ENCODE measurements at regions not wholly inside any gene's neighbourhood (a gene's known extent, or its start where the extent isn't known, plus 50 kb on each side); places are given as distances from the start of the nearest gene placed in this dataset.

DNA sequence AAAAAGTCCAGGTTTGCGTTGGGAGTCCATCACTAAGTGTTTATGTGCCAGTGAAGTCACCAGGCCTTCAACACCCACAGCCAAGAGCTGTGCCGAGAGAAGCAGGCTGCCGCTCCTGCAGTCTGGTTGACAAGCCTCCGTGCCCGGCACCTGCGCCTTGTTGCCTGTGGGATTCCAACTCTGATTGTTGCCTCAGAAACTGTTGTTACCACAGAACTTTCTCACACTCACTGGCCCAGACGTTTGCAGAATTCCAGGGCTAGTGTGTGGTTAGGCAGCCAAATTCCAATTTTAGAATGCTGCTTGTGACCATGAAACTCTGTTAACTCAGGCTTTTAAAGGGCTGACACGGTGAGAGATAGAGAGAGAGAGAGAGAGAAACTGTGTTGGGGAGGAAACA is 119.5 kb upstream of the LIMCH1 start:
- no peaks in the 10 kb centered on the region for H3K9me3 ChIP-seq
- H3K36me3 ChIP-seq = no peaks in the 10 kb centered on the region
- H3K27me3 ChIP-seq = no peaks in the 10 kb centered on the region
- DNase-seq (peak; percentile 76 to 88 (median 81)), ATAC-seq (peak; percentile 92 to 95 (median 94))
- WGBS, 4 donors = 18 to 39% (median 38%) methylated on average over 8 of the region's 8 CpGs
- H3K27ac ChIP-seq = peak overlapping the region; percentile 19 to 88 (median 64)
- intact Hi-C loops (cut with DNase I) = loop anchor here in 3 of 10 donors (5.0 to 10.0 kb wide), 2 partner anchors 54 to 56 kb away; no protein-coding TSS in a partner anchor
- TF ChIP-seq POLR2A (IDR thresholded peaks at IDR 0.05) = no peak
- TF ChIP-seq, protein P1, sequence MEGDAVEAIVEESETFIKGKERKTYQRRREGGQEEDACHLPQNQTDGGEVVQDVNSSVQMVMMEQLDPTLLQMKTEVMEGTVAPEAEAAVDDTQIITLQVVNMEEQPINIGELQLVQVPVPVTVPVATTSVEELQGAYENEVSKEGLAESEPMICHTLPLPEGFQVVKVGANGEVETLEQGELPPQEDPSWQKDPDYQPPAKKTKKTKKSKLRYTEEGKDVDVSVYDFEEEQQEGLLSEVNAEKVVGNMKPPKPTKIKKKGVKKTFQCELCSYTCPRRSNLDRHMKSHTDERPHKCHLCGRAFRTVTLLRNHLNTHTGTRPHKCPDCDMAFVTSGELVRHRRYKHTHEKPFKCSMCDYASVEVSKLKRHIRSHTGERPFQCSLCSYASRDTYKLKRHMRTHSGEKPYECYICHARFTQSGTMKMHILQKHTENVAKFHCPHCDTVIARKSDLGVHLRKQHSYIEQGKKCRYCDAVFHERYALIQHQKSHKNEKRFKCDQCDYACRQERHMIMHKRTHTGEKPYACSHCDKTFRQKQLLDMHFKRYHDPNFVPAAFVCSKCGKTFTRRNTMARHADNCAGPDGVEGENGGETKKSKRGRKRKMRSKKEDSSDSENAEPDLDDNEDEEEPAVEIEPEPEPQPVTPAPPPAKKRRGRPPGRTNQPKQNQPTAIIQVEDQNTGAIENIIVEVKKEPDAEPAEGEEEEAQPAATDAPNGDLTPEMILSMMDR (IDR thresholded peaks at IDR 0.05) = no peak
- H3K4me3 ChIP-seq = peak overlapping the region in 1 of 12 donors; percentile 11
- peaks cover 0 to 52% (median 13%) of the 10 kb centered on the region in 12 donors for H3K4me1 ChIP-seq

DNA sequence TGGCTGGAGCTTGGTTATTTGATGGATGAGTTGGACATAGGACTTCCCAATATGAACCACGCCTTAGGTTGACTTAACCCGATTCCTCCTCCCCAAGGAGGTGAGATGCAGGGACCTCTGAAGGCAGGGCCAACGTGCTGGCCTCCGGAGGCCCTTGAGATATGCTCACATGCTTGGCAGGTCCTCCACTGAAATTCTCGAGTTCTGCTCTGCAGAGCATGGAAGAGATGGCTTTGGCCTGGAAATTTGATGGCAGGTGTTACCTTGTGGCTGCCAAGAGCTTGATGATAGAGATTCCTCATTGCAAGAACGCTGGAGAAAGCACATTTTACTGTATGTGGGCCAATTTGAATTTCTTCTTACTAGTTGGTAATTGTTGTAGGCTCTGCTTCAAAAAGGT is 117.4 kb upstream of the LIMCH1 start:
- no peak overlapping the region for H3K4me3 ChIP-seq
- WGBS, 4 donors = 56 to 68% (median 63%) methylated on average over 6 of the region's 6 CpGs
- ATAC-seq (no peak), DNase-seq (no peak)
- H3K36me3 ChIP-seq = no peaks in the 10 kb centered on the region
- H3K27me3 ChIP-seq = no peaks in the 10 kb centered on the region
- intact Hi-C loops (cut with DNase I) = loop anchor here in 4 of 10 donors (5.0 to 10.0 kb wide), 3 partner anchors 56 to 114 kb away; partner anchors contain the start of gene LIMCH1 (in 2 of the 4)
- TF ChIP-seq POLR2A (IDR thresholded peaks at IDR 0.05) = no peak
- TF ChIP-seq, protein P1 (IDR thresholded peaks at IDR 0.05) = no peak
- H3K9me3 ChIP-seq = no peaks in the 10 kb centered on the region
- peaks cover 5 to 66% (median 27%) of the 10 kb centered on the region in 12 donors for H3K4me1 ChIP-seq
- H3K27ac ChIP-seq = peak overlapping the region in 3 of 12 donors; percentile 13 to 66 (median 15)

DNA sequence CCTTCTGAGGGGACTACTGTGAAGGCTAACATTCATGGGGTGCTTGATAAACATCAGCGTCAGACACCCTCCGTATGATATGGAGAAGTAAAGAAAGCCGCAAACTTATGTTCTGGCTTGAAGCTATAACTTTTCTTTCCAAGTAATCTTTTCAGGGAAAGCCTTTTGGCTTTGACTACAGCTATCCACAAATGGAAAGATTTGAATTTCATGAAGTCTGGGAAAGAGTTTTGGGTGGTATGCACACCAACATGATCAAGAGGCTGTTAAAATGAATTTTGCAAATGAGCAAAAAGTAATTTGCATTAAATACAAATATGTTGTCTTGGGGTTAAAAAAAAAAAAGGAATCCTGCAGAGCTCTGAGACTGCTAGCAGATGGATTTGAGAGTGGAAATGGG is 114.8 kb upstream of the LIMCH1 start:
- Histone ChIP-seq H3K4me1 (peaks cover 5 to 72% (median 44%) of the 10 kb centered on the region in 12 donors), H3K36me3 (no peaks in the 10 kb centered on the region), H3K27ac (no peak overlapping the region), H3K27me3 (no peaks in the 10 kb centered on the region), H3K9me3 (no peaks in the 10 kb centered on the region), H3K4me3 (no peak overlapping the region)
- intact Hi-C loops (cut with DNase I) = loop anchor here in 4 of 10 donors (5.0 to 10.0 kb wide), 3 partner anchors 58 to 112 kb away; partner anchors contain the start of gene LIMCH1 (in 2 of the 4)
- 86 to 95% (median 91%) methylated on average over 3 of the region's 3 CpGs for WGBS, 4 donors
- no peak for DNase-seq
- ATAC-seq = no peak
- no peak for TF ChIP-seq POLR2A (IDR thresholded peaks at IDR 0.05)
- TF ChIP-seq, protein P1 (IDR thresholded peaks at IDR 0.05) = no peak

DNA sequence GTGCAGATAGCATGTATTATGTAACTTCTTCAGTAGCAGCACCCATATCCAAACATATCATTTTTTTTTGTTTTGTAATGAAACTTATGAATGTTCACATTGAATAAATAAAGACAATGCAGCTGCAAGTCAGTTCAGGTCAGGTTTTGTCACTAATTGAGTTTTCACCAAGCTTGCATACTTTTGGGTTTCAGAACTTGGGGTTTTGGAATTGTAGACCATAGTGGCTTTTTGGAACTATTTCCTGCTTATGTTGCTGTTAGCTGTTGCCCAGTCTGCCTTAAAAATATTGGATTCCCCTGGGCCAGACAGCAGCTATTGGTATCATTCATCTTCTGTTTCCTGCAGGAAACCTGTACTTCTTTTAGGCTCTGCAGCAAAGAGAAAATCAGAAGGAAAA is 113.4 kb upstream of the LIMCH1 start:
- intact Hi-C loops (cut with DNase I) = loop anchor here in 4 of 10 donors (5.0 to 10.0 kb wide), 3 partner anchors 60 to 110 kb away; partner anchors contain the start of gene LIMCH1 (in 2 of the 4)
- no peak for ATAC-seq
- DNase-seq = no peak
- TF ChIP-seq, protein P1 (IDR thresholded peaks at IDR 0.05) = no peak
- no peak for TF ChIP-seq POLR2A (IDR thresholded peaks at IDR 0.05)
- Histone ChIP-seq H3K27me3 (no peaks in the 10 kb centered on the region), H3K9me3 (peaks cover 0 to 3% (median 0%) of the 10 kb centered on the region in 12 donors), H3K4me3 (no peak overlapping the region), H3K27ac (peak overlapping the region in 5 of 12 donors; percentile 1 to 28 (median 14)), H3K4me1 (peaks cover 5 to 73% (median 53%) of the 10 kb centered on the region in 12 donors), H3K36me3 (no peaks in the 10 kb centered on the region)

Measured in heart left ventricle (tissue), 16 donors.